ENCODE measurements at regions not wholly inside any gene's neighbourhood (a gene's known extent, or its start where the extent isn't known, plus 50 kb on each side); places are given as distances from the start of the nearest gene placed in this dataset.

DNA sequence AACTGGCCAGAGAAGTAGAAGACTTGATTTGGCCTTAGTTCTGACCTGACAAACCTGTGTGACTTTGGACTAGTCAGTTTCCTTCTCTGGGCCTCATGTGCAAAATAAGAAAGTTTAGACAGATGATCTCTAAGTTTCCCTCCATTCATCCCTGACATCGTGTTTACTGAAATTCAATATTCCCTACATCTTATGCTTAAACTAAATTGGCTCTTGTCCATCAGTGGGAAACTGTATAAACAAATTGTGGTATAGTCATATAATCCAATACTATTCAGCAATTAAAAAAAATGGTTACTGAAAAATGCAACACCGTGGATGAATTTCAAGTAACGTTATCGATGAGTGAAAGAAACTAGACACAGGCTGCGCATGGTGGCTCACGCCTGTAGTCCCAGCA, 64.4 kb upstream of the HRH1 start:
- ChIA-PET POLR2A (no interaction called here), CTCF (no interaction called here)
- Mint-ChIP-seq H3K36me3 (ENCODE audit: low read depth) (no peaks in the 10 kb centered on the region), H3K27ac (no peak overlapping the region), H3K9me3 (ENCODE audit: insufficient read depth) (no peaks in the 10 kb centered on the region), H3K27me3 (ENCODE audit: low read depth) (no peaks in the 10 kb centered on the region), H3K4me3 (no peak overlapping the region), H3K4me1 (ENCODE audit: low read depth) (no peaks in the 10 kb centered on the region)
- DNase-seq (no peak), ATAC-seq (no peak)

GRCh38 chr3:11090551-11090950, 63.7 kb upstream of the HRH1 start:
- ChIA-PET POLR2A (no interaction called here), CTCF (no interaction called here)
- H3K9me3 Mint-ChIP-seq (ENCODE audit: insufficient read depth): no peaks in the 10 kb centered on the region
- H3K36me3 Mint-ChIP-seq (ENCODE audit: low read depth): no peaks in the 10 kb centered on the region
- no peak overlapping the region for H3K4me3 Mint-ChIP-seq
- ATAC-seq: no peak
- H3K4me1 Mint-ChIP-seq (ENCODE audit: low read depth): no peaks in the 10 kb centered on the region
- no peak overlapping the region for H3K27ac Mint-ChIP-seq
- no peak for DNase-seq
- H3K27me3 Mint-ChIP-seq (ENCODE audit: low read depth): no peaks in the 10 kb centered on the region

GRCh38 chr3:11091088-11091590, 63.2 kb upstream of the HRH1 start:
- ATAC-seq: no peak
- no peak for DNase-seq
- no peaks in the 10 kb centered on the region for H3K27me3 Mint-ChIP-seq (ENCODE audit: low read depth)
- peaks cover under 1% of the 10 kb centered on the region for H3K4me1 Mint-ChIP-seq (ENCODE audit: low read depth)
- no peak overlapping the region for H3K27ac Mint-ChIP-seq
- H3K4me3 Mint-ChIP-seq: no peak overlapping the region
- ChIA-PET POLR2A (no interaction called here), CTCF (no interaction called here)
- no peaks in the 10 kb centered on the region for H3K36me3 Mint-ChIP-seq (ENCODE audit: low read depth)
- no peaks in the 10 kb centered on the region for H3K9me3 Mint-ChIP-seq (ENCODE audit: insufficient read depth)

DNA sequence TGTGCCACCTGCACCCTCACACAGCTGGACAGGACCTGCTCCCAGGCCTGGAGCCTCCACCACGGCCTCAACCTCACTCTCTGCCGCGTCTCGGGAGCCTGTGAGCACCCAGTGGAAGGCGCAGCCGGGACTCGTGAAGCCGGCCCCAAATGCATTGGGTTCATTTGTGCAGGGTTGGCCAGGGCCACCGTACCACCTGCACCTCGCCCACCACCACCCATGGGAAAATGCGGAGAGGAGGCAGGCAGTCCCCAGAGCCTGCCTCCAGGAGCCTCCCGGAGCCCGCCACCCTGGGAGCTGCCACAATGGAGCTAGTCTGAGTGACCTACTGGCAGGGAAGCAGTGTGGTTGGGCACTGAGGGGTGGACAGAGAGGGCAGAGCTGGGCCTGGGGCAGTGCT, 62.5 kb upstream of the HRH1 start:
- POLR2A ChIA-PET: no interaction called here
- peaks cover 7% of the 10 kb centered on the region for H3K4me1 Mint-ChIP-seq (ENCODE audit: low read depth)

DNA sequence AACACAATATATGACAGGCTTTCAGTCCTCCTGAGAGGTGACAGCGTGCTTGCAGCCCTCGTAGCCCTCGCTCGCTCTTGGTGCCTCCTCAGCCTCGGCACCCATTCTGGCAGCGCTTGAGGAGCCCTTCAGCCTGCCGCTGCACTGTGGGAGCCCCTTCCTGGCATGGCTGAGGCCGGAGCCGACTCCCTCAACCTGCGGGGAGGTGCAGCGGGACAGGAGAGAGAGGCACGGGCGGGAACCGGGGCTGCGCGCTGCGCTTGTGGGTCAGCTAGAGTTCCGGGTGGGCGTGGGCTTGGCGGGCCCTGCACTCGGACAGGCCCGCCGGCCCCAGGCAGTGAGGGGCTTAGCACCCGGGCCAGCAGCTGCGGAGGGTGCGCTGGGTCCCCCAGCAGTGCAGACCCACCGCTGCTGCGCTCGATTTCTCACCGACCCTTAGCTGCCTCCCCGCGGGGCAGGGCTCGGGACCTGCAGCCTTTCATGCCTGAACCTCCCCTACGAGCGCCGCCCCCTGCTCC, 60.4 kb upstream of the HRH1 start:
- H3K4me3 Mint-ChIP-seq: no peak overlapping the region
- ChIA-PET POLR2A (no interaction called here), CTCF (interaction anchor here (1.5 kb wide), 1 partner anchor 33 kb away, joined by 5 read pairs; no protein-coding TSS in a partner anchor)
- no peaks in the 10 kb centered on the region for H3K9me3 Mint-ChIP-seq (ENCODE audit: insufficient read depth)
- DNase-seq: no peak
- peaks cover 10% of the 10 kb centered on the region for H3K4me1 Mint-ChIP-seq (ENCODE audit: low read depth)
- H3K27me3 Mint-ChIP-seq (ENCODE audit: low read depth): peaks cover 4% of the 10 kb centered on the region
- no peak for ATAC-seq
- no peak overlapping the region for H3K27ac Mint-ChIP-seq
- H3K36me3 Mint-ChIP-seq (ENCODE audit: low read depth): no peaks in the 10 kb centered on the region

More for the DNA sequence above, 62.5 kb upstream of the HRH1 start:
- Mint-ChIP-seq H3K27ac (no peak overlapping the region), H3K36me3 (ENCODE audit: low read depth) (no peaks in the 10 kb centered on the region), H3K9me3 (ENCODE audit: insufficient read depth) (no peaks in the 10 kb centered on the region), H3K4me3 (no peak overlapping the region), H3K27me3 (ENCODE audit: low read depth) (no peaks in the 10 kb centered on the region)
- ATAC-seq (no peak), DNase-seq (no peak)
- CTCF ChIA-PET: no interaction called here

DNA sequence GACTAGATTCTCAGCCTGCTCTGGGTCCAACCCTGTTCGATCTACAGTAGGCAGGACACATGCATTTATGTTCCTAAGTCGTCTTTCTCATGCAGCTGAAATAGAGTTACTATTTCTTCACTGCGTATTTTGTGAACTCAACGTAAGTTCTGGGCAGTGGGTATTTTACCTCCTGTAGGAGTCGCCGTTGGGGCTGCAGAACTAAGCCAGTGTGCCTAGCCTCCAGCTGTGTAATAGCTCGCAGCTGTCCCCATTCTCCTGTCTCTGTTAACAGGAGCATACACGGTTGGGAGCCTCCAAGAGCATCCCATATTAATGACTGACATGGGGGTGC, 58.4 kb upstream of the HRH1 start:
- Mint-ChIP-seq H3K27ac (no peak overlapping the region), H3K4me1 (ENCODE audit: low read depth) (peaks cover 10% of the 10 kb centered on the region), H3K27me3 (ENCODE audit: low read depth) (peaks cover 10% of the 10 kb centered on the region), H3K36me3 (ENCODE audit: low read depth) (no peaks in the 10 kb centered on the region), H3K4me3 (no peak overlapping the region), H3K9me3 (ENCODE audit: insufficient read depth) (peaks cover under 1% of the 10 kb centered on the region)
- ChIA-PET CTCF (interaction anchor here (0.6 kb wide), 1 partner anchor 36 kb away, joined by 3 read pairs; no protein-coding TSS in a partner anchor), POLR2A (no interaction called here)
- ATAC-seq: no peak
- DNase-seq: no peak

- peak; percentile 90 for ATAC-seq
- peak; percentile 63 for DNase-seq
- peaks cover 10% of the 10 kb centered on the region for H3K4me1 Mint-ChIP-seq (ENCODE audit: low read depth)
- ChIA-PET CTCF (interaction anchor here (0.5 to 0.6 kb wide), 2 partner anchors 37 to 750 kb away, joined by 3 read pairs; no protein-coding TSS in a partner anchor), POLR2A (no interaction called here)
- no peak overlapping the region for H3K27ac Mint-ChIP-seq
- H3K36me3 Mint-ChIP-seq (ENCODE audit: low read depth): no peaks in the 10 kb centered on the region
- peaks cover 13% of the 10 kb centered on the region for H3K27me3 Mint-ChIP-seq (ENCODE audit: low read depth)
- peaks cover 5% of the 10 kb centered on the region for H3K9me3 Mint-ChIP-seq (ENCODE audit: insufficient read depth)
- peak overlapping the region; percentile 38 for H3K4me3 Mint-ChIP-seq
Measured at GRCh38 chr3:11096266-11097139, 57.8 kb upstream of the HRH1 start.

DNA sequence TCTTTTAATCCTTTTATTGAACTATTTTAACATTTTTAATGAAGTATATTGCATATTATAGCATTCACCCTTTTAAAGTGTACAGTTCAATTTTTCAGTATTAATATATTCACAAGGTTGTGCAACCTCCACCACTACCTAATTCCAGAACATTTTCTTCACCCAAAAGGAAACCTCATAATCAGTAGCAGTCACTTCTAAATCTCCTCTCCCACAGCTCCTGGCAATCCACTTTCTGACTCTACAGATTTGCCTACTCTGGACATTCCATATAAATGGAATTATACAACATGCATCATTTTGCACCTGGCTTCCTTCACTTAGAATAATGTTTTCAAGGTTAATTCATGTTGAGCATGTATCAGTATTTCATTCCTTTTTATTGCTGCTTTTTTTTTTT, 55.0 kb upstream of the HRH1 start:
- ChIA-PET POLR2A (no interaction called here), CTCF (no interaction called here)
- peaks cover 10% of the 10 kb centered on the region for H3K4me1 Mint-ChIP-seq (ENCODE audit: low read depth)
- H3K27ac Mint-ChIP-seq: no peak overlapping the region
- ATAC-seq: no peak
- no peak for DNase-seq
- no peaks in the 10 kb centered on the region for H3K36me3 Mint-ChIP-seq (ENCODE audit: low read depth)
- peaks cover 5% of the 10 kb centered on the region for H3K9me3 Mint-ChIP-seq (ENCODE audit: insufficient read depth)
- no peak overlapping the region for H3K4me3 Mint-ChIP-seq
- peaks cover 19% of the 10 kb centered on the region for H3K27me3 Mint-ChIP-seq (ENCODE audit: low read depth)

Data from activated CD8-positive, alpha-beta T cell treated with anti-CD3 and anti-CD28 coated beads, Interleukin-2, amount 10 ng/mL, durations not matched to agents 7 days and 5 days (primary cell).